GM23338 (cell line): ENCODE measurements at regions not wholly inside any gene's neighbourhood (a gene's known extent, or its start where the extent isn't known, plus 50 kb on each side); places are given as distances from the start of the nearest gene placed in this dataset.

ENCODE experiments used
- ATAC-seq: fragments of 200-7000 bp; cut with Tn5 transposase; 3 replicates; pipeline ENCODE4 v1.9.1; 2020
- DNase-seq: peaks from one replicate; pipeline ENCODE4 v3.0.0-alpha.2; 2015; ENCODE audit warnings: low spot score
- H2AFZ ChIP-seq: fragments of 200-600 bp; sonication (generic); 2 replicates; pipeline ENCODE4 v1.8.0; 2016; ENCODE audit warnings: antibody characterized with exemption, mild to moderate bottlenecking, moderate library complexity
- H3F3A ChIP-seq: fragments of 200-600 bp; sonication (generic); replicated peaks from 2 replicates; pipeline ENCODE4 v1.8.0; 2017; ENCODE audit warnings: antibody characterized with exemption, mixed run types, low read depth
- H3K27ac ChIP-seq: fragments of 200-600 bp; sonication (generic); 2 replicates; pipeline ENCODE4 v1.6.1; 2016; ENCODE audit warnings: low read depth
- H3K27me3 ChIP-seq: fragments of 200-600 bp; sonication (generic); 2 replicates; pipeline ENCODE4 v1.8.0; 2016; ENCODE audit warnings: mild to moderate bottlenecking, mixed run types, moderate library complexity; ENCODE audit not compliant: insufficient read depth
- H3K36me3 ChIP-seq: fragments of 200-600 bp; sonication (generic); 2 replicates; pipeline ENCODE4 v1.8.0; 2016; ENCODE audit warnings: mild to moderate bottlenecking; ENCODE audit not compliant: insufficient read depth
- H3K4me1 ChIP-seq: fragments of 200-600 bp; sonication (generic); 2 replicates; pipeline ENCODE4 v1.8.0; 2016; ENCODE audit warnings: mild to moderate bottlenecking, moderate library complexity; ENCODE audit not compliant: insufficient read depth
- H3K4me2 ChIP-seq: fragments of 200-600 bp; sonication (generic); 2 replicates; pipeline ENCODE4 v1.7.1; 2017; ENCODE audit warnings: mixed run types
- H3K4me3 ChIP-seq: fragments of 200-600 bp; sonication (generic); 2 replicates; pipeline ENCODE4 v1.6.1; 2016; ENCODE audit warnings: mixed run types
- H3K79me2 ChIP-seq: fragments of 200-600 bp; sonication (generic); replicated peaks from 2 replicates; pipeline ENCODE4 v1.8.0; 2017; ENCODE audit warnings: mild to moderate bottlenecking; ENCODE audit not compliant: insufficient read depth
- H3K9me2 ChIP-seq: fragments of 200-600 bp; sonication (generic); 2 replicates; pipeline ENCODE4 v1.8.0; 2017; ENCODE audit not compliant: insufficient read depth
- H4K20me1 ChIP-seq: fragments of 200-600 bp; sonication (generic); replicated peaks from 2 replicates; pipeline ENCODE4 v1.8.0; 2017; ENCODE audit warnings: mild to moderate bottlenecking; ENCODE audit not compliant: insufficient read depth
- H3K27ac Mint-ChIP-seq: 2 replicates; pipeline ENCODE4 v1.8.0; 2020; ENCODE audit warnings: inconsistent platforms, mild to moderate bottlenecking, moderate library complexity, mixed read lengths
- H3K27me3 Mint-ChIP-seq: 3 replicates; pipeline ENCODE4 v1.8.0; 2022; ENCODE audit warnings: low read depth, mild to moderate bottlenecking, moderate library complexity, mixed read lengths, inconsistent platforms; ENCODE audit not compliant: insufficient read depth, poor library complexity
- H3K36me3 Mint-ChIP-seq: 3 replicates; pipeline ENCODE4 v1.8.0; 2021; ENCODE audit warnings: low read depth, mild to moderate bottlenecking, inconsistent platforms, moderate library complexity, mixed read lengths
- H3K4me1 Mint-ChIP-seq: 3 replicates; pipeline ENCODE4 v1.8.0; 2020; ENCODE audit warnings: mild to moderate bottlenecking, inconsistent platforms, mixed read lengths
- H3K4me3 Mint-ChIP-seq: 3 replicates; pipeline ENCODE4 v1.8.0; 2021; ENCODE audit warnings: moderate library complexity, mild to moderate bottlenecking, inconsistent platforms, mixed read lengths
- H3K9me3 Mint-ChIP-seq: 3 replicates; pipeline ENCODE4 v1.8.0; 2020; ENCODE audit warnings: moderate library complexity, mild to moderate bottlenecking, inconsistent platforms, mixed read lengths
- CREB1 ChIP-seq: fragments of 250-450 bp; sonication (Bioruptor Pico); IDR thresholded peaks from 2 replicates; pipeline ENCODE4 v1.5.0; 2020; ENCODE audit warnings: low read depth, mild to moderate bottlenecking, moderate library complexity
- EZH2 ChIP-seq: fragments of 200-600 bp; sonication (generic); IDR thresholded peaks from one replicate; pipeline ENCODE4 v1.8.0; 2017; ENCODE audit warnings: antibody characterized with exemption, mild to moderate bottlenecking, low read depth; ENCODE audit not compliant: unreplicated experiment
- EZH2phosphoT487 ChIP-seq: fragments of 200-600 bp; sonication (generic); IDR thresholded peaks from one replicate; pipeline ENCODE4 v1.8.1; 2018; ENCODE audit warnings: antibody characterized with exemption; ENCODE audit not compliant: unreplicated experiment
- JUNB ChIP-seq: IDR thresholded peaks from one replicate; pipeline ENCODE4 v1.6.1; 2016; ENCODE audit warnings: antibody characterized with exemption; ENCODE audit not compliant: unreplicated experiment
- NANOG ChIP-seq: IDR thresholded peaks from 2 replicates; pipeline ENCODE4 v1.6.1; 2016; ENCODE audit warnings: antibody characterized with exemption, borderline replicate concordance
- POLR2AphosphoS5 ChIP-seq: IDR thresholded peaks from 2 replicates; pipeline ENCODE4 v1.6.1; 2016; ENCODE audit warnings: antibody characterized with exemption, low read depth
- STAT1 ChIP-seq: IDR thresholded peaks from one replicate; pipeline ENCODE4 v1.6.1; 2016; ENCODE audit warnings: antibody characterized with exemption; ENCODE audit not compliant: unreplicated experiment
- ZNF114 ChIP-seq: fragments of 250-450 bp; sonication (Bioruptor Pico); IDR thresholded peaks from 2 replicates; pipeline ENCODE4 v1.5.0; 2020; ENCODE audit warnings: mild to moderate bottlenecking, moderate library complexity
- ZNF331 ChIP-seq: fragments of 250-450 bp; sonication (Bioruptor Pico); IDR thresholded peaks from 2 replicates; pipeline ENCODE4 v1.5.0; 2020; ENCODE audit warnings: low read depth, mild to moderate bottlenecking, moderate library complexity
- TF ChIP-seq, protein P1 (sequence below): IDR thresholded peaks from one replicate; pipeline ENCODE4 v1.6.1; 2018; ENCODE audit warnings: antibody characterized with exemption; ENCODE audit not compliant: unreplicated experiment
- TF ChIP-seq, protein P2 (sequence below): fragments of 250-450 bp; sonication (Bioruptor Pico); IDR thresholded peaks from 2 replicates; pipeline ENCODE4 v1.5.0; 2020; ENCODE audit warnings: mild to moderate bottlenecking, moderate library complexity
- TF ChIP-seq, protein P3 (sequence below), 2 experiments: fragments of 200-600 bp in 1 of 2; sonication (generic) in 1 of 2; conservative IDR thresholded peaks; 2 replicates each; pipeline versions ENCODE4 v1.5.1 to v1.6.1; 2016 to 2017; ENCODE audit warnings: antibody characterized with exemption in 2 of 2, low read depth in 2 of 2, mild to moderate bottlenecking in 2 of 2, moderate library complexity in 1 of 2
- TF ChIP-seq, protein P4 (sequence below): IDR thresholded peaks from 2 replicates; pipeline ENCODE4 v1.6.1; 2016; ENCODE audit warnings: antibody characterized with exemption

DNA sequence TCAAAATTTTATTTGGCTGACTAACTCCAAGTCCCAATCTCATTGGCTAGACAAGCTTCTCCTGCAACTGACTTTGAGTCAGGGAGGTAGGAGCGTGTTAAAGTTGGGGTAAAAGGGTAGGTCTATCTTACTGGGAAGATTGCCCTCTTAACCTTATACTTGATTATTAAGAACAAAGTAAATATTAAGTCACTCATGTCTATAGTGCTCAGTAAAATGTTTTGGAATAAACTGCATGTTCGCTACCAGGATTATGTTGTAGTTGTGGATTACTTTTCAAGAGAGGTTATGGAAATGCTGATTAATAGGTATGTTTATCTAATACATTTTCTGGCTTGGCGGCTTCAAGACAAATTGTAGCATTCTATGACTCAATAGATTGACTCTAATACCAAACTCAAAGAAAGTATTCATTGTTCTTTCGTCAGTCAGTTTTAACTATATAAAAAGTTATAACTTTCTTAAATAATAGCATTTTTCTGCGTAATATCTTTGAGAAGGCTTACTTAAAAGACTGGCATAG, 539.1 kb downstream of the PSAT1 start (continued):
- TF ChIP-seq, protein P1, sequence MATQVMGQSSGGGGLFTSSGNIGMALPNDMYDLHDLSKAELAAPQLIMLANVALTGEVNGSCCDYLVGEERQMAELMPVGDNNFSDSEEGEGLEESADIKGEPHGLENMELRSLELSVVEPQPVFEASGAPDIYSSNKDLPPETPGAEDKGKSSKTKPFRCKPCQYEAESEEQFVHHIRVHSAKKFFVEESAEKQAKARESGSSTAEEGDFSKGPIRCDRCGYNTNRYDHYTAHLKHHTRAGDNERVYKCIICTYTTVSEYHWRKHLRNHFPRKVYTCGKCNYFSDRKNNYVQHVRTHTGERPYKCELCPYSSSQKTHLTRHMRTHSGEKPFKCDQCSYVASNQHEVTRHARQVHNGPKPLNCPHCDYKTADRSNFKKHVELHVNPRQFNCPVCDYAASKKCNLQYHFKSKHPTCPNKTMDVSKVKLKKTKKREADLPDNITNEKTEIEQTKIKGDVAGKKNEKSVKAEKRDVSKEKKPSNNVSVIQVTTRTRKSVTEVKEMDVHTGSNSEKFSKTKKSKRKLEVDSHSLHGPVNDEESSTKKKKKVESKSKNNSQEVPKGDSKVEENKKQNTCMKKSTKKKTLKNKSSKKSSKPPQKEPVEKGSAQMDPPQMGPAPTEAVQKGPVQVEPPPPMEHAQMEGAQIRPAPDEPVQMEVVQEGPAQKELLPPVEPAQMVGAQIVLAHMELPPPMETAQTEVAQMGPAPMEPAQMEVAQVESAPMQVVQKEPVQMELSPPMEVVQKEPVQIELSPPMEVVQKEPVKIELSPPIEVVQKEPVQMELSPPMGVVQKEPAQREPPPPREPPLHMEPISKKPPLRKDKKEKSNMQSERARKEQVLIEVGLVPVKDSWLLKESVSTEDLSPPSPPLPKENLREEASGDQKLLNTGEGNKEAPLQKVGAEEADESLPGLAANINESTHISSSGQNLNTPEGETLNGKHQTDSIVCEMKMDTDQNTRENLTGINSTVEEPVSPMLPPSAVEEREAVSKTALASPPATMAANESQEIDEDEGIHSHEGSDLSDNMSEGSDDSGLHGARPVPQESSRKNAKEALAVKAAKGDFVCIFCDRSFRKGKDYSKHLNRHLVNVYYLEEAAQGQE = no peak
- TF ChIP-seq ZNF114 (CRISPR knock-in tag) (no peak), CREB1 (CRISPR knock-in tag) (no peak), JUNB (no peak), ZNF331 (CRISPR knock-in tag) (no peak), POLR2AphosphoS5 (no peak), STAT1 (no peak), EZH2phosphoT487 (no peak)

DNA sequence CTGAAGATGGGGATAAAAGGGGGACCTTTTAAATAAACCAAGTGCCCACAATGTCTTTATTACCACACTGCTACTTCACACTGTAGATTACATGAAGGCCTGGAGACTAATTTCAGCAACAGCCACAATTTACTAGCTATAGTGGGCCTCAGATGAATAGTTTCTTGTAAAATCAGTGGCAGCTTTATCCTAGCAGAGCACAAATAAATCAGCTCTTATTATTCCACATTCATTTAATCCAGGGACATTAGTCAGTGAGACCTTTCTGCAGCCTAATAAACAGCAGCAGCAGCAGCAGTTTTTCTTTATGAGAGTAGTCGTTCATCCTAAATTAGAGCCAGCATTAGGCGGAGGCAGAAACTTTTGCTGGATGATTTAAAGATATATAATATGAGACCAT, 542.3 kb downstream of the PSAT1 start:
- Histone ChIP-seq H4K20me1 (no peaks in the 10 kb centered on the region; the same call in 1 of the 2 replicates), H3K4me1 (no peaks in the 10 kb centered on the region), H3K9me2 (peaks cover 5% of the 10 kb centered on the region; the same call in 1 of the 2 replicates), H3K4me3 (no peak overlapping the region), H2AFZ (no peak overlapping the region), H3K27me3 (no peaks in the 10 kb centered on the region), H3K79me2 (no peaks in the 10 kb centered on the region), H3F3A (no peaks in the 10 kb centered on the region), H3K27ac (no peak overlapping the region), H3K36me3 (no peaks in the 10 kb centered on the region), H3K4me2 (no peak overlapping the region)
- ATAC-seq = no peak
- DNase-seq = no peak
- Mint-ChIP-seq H3K9me3 (peaks cover 14% of the 10 kb centered on the region; the same call in 2 of the 3 replicates), H3K4me3 (no peak overlapping the region), H3K27me3 (no peaks in the 10 kb centered on the region), H3K4me1 (no peaks in the 10 kb centered on the region), H3K36me3 (peaks cover 2% of the 10 kb centered on the region; the same call in 1 of the 3 replicates), H3K27ac (no peak overlapping the region)
- TF ChIP-seq JUNB (no peak), NANOG (no peak), STAT1 (no peak), EZH2 (no peak), ZNF331 (CRISPR knock-in tag) (no peak), EZH2phosphoT487 (no peak), ZNF114 (CRISPR knock-in tag) (no peak), CREB1 (CRISPR knock-in tag) (no peak)
- TF ChIP-seq, protein P2, sequence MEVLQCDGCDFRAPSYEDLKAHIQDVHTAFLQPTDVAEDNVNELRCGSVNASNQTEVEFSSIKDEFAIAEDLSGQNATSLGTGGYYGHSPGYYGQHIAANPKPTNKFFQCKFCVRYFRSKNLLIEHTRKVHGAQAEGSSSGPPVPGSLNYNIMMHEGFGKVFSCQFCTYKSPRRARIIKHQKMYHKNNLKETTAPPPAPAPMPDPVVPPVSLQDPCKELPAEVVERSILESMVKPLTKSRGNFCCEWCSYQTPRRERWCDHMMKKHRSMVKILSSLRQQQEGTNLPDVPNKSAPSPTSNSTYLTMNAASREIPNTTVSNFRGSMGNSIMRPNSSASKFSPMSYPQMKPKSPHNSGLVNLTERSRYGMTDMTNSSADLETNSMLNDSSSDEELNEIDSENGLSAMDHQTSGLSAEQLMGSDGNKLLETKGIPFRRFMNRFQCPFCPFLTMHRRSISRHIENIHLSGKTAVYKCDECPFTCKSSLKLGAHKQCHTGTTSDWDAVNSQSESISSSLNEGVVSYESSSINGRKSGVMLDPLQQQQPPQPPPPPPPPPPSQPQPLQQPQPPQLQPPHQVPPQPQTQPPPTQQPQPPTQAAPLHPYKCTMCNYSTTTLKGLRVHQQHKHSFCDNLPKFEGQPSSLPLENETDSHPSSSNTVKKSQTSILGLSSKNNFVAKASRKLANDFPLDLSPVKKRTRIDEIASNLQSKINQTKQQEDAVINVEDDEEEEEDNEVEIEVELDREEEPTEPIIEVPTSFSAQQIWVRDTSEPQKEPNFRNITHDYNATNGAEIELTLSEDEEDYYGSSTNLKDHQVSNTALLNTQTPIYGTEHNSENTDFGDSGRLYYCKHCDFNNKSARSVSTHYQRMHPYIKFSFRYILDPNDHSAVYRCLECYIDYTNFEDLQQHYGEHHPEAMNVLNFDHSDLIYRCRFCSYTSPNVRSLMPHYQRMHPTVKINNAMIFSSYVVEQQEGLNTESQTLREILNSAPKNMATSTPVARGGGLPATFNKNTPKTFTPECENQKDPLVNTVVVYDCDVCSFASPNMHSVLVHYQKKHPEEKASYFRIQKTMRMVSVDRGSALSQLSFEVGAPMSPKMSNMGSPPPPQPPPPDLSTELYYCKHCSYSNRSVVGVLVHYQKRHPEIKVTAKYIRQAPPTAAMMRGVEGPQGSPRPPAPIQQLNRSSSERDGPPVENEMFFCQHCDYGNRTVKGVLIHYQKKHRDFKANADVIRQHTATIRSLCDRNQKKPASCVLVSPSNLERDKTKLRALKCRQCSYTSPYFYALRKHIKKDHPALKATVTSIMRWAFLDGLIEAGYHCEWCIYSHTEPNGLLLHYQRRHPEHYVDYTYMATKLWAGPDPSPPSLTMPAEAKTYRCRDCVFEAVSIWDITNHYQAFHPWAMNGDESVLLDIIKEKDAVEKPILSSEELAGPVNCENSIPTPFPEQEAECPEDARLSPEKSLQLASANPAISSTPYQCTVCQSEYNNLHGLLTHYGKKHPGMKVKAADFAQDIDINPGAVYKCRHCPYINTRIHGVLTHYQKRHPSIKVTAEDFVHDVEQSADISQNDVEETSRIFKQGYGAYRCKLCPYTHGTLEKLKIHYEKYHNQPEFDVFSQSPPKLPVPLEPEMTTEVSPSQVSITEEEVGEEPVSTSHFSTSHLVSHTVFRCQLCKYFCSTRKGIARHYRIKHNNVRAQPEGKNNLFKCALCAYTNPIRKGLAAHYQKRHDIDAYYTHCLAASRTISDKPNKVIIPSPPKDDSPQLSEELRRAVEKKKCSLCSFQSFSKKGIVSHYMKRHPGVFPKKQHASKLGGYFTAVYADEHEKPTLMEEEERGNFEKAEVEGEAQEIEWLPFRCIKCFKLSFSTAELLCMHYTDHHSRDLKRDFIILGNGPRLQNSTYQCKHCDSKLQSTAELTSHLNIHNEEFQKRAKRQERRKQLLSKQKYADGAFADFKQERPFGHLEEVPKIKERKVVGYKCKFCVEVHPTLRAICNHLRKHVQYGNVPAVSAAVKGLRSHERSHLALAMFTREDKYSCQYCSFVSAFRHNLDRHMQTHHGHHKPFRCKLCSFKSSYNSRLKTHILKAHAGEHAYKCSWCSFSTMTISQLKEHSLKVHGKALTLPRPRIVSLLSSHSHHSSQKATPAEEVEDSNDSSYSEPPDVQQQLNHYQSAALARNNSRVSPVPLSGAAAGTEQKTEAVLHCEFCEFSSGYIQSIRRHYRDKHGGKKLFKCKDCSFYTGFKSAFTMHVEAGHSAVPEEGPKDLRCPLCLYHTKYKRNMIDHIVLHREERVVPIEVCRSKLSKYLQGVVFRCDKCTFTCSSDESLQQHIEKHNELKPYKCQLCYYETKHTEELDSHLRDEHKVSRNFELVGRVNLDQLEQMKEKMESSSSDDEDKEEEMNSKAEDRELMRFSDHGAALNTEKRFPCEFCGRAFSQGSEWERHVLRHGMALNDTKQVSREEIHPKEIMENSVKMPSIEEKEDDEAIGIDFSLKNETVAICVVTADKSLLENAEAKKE (CRISPR knock-in tag) = no peak
- TF ChIP-seq, protein P3, sequence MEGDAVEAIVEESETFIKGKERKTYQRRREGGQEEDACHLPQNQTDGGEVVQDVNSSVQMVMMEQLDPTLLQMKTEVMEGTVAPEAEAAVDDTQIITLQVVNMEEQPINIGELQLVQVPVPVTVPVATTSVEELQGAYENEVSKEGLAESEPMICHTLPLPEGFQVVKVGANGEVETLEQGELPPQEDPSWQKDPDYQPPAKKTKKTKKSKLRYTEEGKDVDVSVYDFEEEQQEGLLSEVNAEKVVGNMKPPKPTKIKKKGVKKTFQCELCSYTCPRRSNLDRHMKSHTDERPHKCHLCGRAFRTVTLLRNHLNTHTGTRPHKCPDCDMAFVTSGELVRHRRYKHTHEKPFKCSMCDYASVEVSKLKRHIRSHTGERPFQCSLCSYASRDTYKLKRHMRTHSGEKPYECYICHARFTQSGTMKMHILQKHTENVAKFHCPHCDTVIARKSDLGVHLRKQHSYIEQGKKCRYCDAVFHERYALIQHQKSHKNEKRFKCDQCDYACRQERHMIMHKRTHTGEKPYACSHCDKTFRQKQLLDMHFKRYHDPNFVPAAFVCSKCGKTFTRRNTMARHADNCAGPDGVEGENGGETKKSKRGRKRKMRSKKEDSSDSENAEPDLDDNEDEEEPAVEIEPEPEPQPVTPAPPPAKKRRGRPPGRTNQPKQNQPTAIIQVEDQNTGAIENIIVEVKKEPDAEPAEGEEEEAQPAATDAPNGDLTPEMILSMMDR (conservative IDR thresholded peaks at IDR 0.05; ENCODE audit: low read depth in 2 of 2) = no peak
- TF ChIP-seq, protein P4, sequence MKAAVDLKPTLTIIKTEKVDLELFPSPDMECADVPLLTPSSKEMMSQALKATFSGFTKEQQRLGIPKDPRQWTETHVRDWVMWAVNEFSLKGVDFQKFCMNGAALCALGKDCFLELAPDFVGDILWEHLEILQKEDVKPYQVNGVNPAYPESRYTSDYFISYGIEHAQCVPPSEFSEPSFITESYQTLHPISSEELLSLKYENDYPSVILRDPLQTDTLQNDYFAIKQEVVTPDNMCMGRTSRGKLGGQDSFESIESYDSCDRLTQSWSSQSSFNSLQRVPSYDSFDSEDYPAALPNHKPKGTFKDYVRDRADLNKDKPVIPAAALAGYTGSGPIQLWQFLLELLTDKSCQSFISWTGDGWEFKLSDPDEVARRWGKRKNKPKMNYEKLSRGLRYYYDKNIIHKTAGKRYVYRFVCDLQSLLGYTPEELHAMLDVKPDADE = no peak
